Activated CD4-positive, alpha-beta T cell treated with anti-CD3 and anti-CD28 coated beads for 36 hours (primary cell): ENCODE measurements at regions not wholly inside any gene's neighbourhood (a gene's known extent, or its start where the extent isn't known, plus 50 kb on each side); places are given as distances from the start of the nearest gene placed in this dataset.

Experiments
- ATAC-seq: fragments of 200-7000 bp; cut with Tn5 transposase; one replicate; pipeline ENCODE4 v1.10.0; 2021; ENCODE audit warnings: mild to moderate bottlenecking, moderate library complexity
- CTCF ChIA-PET: fragments of 350-600 bp; sonication (Branson Sonifier 250); formaldehyde crosslinking; loops from one replicate; lab custom pipeline; 2021; ENCODE audit warnings: antibody characterized with exemption; lab: Charles Lee
- POLR2A ChIA-PET: fragments of 350-600 bp; sonication (Branson Sonifier 250); formaldehyde crosslinking; loops from one replicate; lab custom pipeline; 2021; ENCODE audit warnings: antibody characterized with exemption, inconsistent platforms; lab: Charles Lee
- DNase-seq: peaks from one replicate; pipeline ENCODE4 v3.0.0-alpha.2; 2020
- H3K27ac Mint-ChIP-seq: one replicate; pipeline ENCODE4 v1.8.0; 2021; ENCODE audit warnings: mixed read lengths
- H3K27me3 Mint-ChIP-seq: one replicate; pipeline ENCODE4 v1.8.0; 2021; ENCODE audit warnings: mixed read lengths
- H3K36me3 Mint-ChIP-seq: one replicate; pipeline ENCODE4 v1.8.0; 2021; ENCODE audit warnings: low read depth, mixed read lengths
- H3K4me1 Mint-ChIP-seq: one replicate; pipeline ENCODE4 v1.8.0; 2021; ENCODE audit warnings: mixed read lengths
- H3K4me3 Mint-ChIP-seq: one replicate; pipeline ENCODE4 v1.8.0; 2021; ENCODE audit warnings: mild to moderate bottlenecking, moderate library complexity, mixed read lengths
- H3K9me3 Mint-ChIP-seq: one replicate; pipeline ENCODE4 v1.8.0; 2021; ENCODE audit warnings: low read depth, mixed read lengths
- intact Hi-C, 2 experiments: fragments of 100-400 bp; cut with DNase I in 1 of 2; cut with micrococcal nuclease in 1 of 2; formaldehyde crosslinking; loops; one replicate each; pipeline versions ENCODE4 v1.14.2 to v1.15.1; 2022 to 2024; cut with DNase I, micrococcal nuclease

GRCh38 chr9:29319736-29320513 is 1746.6 kb upstream of the C9orf72 start:
- Mint-ChIP-seq H3K27ac (no peak overlapping the region), H3K9me3 (peaks cover 6% of the 10 kb centered on the region), H3K27me3 (no peaks in the 10 kb centered on the region), H3K36me3 (no peaks in the 10 kb centered on the region), H3K4me1 (no peaks in the 10 kb centered on the region), H3K4me3 (no peak overlapping the region)
- ATAC-seq (no peak), DNase-seq (no peak)
- CTCF ChIA-PET: interaction anchor here (1.0 kb wide), 1 partner anchor 54 kb away, joined by 3 read pairs; no protein-coding TSS in a partner anchor
- POLR2A ChIA-PET: no interaction called here
- intact Hi-C loops: no loop called here

- POLR2A ChIA-PET: no interaction called here
- intact Hi-C loops: no loop called here
- ATAC-seq (no peak), DNase-seq (no peak)
- Mint-ChIP-seq H3K9me3 (peaks cover 6% of the 10 kb centered on the region), H3K4me1 (no peaks in the 10 kb centered on the region), H3K36me3 (no peaks in the 10 kb centered on the region), H3K4me3 (no peak overlapping the region), H3K27ac (no peak overlapping the region), H3K27me3 (no peaks in the 10 kb centered on the region)
- CTCF ChIA-PET: no interaction called here
Observed at GRCh38 chr9:29322240-29322639, 1749.0 kb upstream of the C9orf72 start.

- Mint-ChIP-seq H3K9me3 (peaks cover 5% of the 10 kb centered on the region), H3K27me3 (no peaks in the 10 kb centered on the region), H3K4me1 (no peaks in the 10 kb centered on the region), H3K36me3 (no peaks in the 10 kb centered on the region), H3K4me3 (no peak overlapping the region), H3K27ac (no peak overlapping the region)
- CTCF ChIA-PET: no interaction called here
- DNase-seq (no peak), ATAC-seq (no peak)
- POLR2A ChIA-PET: no interaction called here
- intact Hi-C loops: no loop called here
Observed at GRCh38 chr9:29325894-29326293, 1752.6 kb upstream of the C9orf72 start.

GRCh38 chr9:29332789-29333188 is 1759.5 kb upstream of the C9orf72 start:
- no peak for ATAC-seq
- Mint-ChIP-seq H3K36me3 (no peaks in the 10 kb centered on the region), H3K9me3 (peaks cover 4% of the 10 kb centered on the region), H3K27me3 (no peaks in the 10 kb centered on the region), H3K27ac (no peak overlapping the region), H3K4me3 (no peak overlapping the region), H3K4me1 (no peaks in the 10 kb centered on the region)
- intact Hi-C loops: no loop called here
- DNase-seq: no peak
- CTCF ChIA-PET: no interaction called here
- POLR2A ChIA-PET: no interaction called here

- H3K27ac Mint-ChIP-seq: no peak overlapping the region
- intact Hi-C loops: no loop called here
- H3K27me3 Mint-ChIP-seq: no peaks in the 10 kb centered on the region
- ChIA-PET POLR2A (no interaction called here), CTCF (no interaction called here)
- H3K36me3 Mint-ChIP-seq: no peaks in the 10 kb centered on the region
- H3K9me3 Mint-ChIP-seq: peaks cover 2% of the 10 kb centered on the region
- no peaks in the 10 kb centered on the region for H3K4me1 Mint-ChIP-seq
- H3K4me3 Mint-ChIP-seq: no peak overlapping the region
- ATAC-seq (no peak), DNase-seq (no peak)
Observed at GRCh38 chr9:29336281-29336680, 1763.0 kb upstream of the C9orf72 start.

GRCh38 chr9:29339387-29339786 is 1766.1 kb upstream of the C9orf72 start:
- Mint-ChIP-seq H3K9me3 (no peaks in the 10 kb centered on the region), H3K36me3 (no peaks in the 10 kb centered on the region), H3K4me3 (no peak overlapping the region), H3K27ac (no peak overlapping the region), H3K27me3 (no peaks in the 10 kb centered on the region), H3K4me1 (no peaks in the 10 kb centered on the region)
- CTCF ChIA-PET: no interaction called here
- DNase-seq (no peak), ATAC-seq (no peak)
- intact Hi-C loops: no loop called here
- POLR2A ChIA-PET: no interaction called here

- Mint-ChIP-seq H3K27me3 (no peaks in the 10 kb centered on the region), H3K36me3 (no peaks in the 10 kb centered on the region), H3K4me3 (no peak overlapping the region), H3K9me3 (peaks cover 5% of the 10 kb centered on the region), H3K4me1 (no peaks in the 10 kb centered on the region), H3K27ac (no peak overlapping the region)
- CTCF ChIA-PET: no interaction called here
- no peak for DNase-seq
- POLR2A ChIA-PET: no interaction called here
- intact Hi-C loops: no loop called here
- ATAC-seq: no peak
Observed at GRCh38 chr9:29348999-29349398, 1775.7 kb upstream of the C9orf72 start.

- Mint-ChIP-seq H3K27ac (no peak overlapping the region), H3K27me3 (no peaks in the 10 kb centered on the region), H3K36me3 (no peaks in the 10 kb centered on the region), H3K4me3 (no peak overlapping the region), H3K4me1 (no peaks in the 10 kb centered on the region), H3K9me3 (peaks cover 3% of the 10 kb centered on the region)
- intact Hi-C loops: no loop called here
- ATAC-seq: no peak
- POLR2A ChIA-PET: no interaction called here
- no peak for DNase-seq
- CTCF ChIA-PET: no interaction called here
Observed at GRCh38 chr9:29389421-29389820, 1816.1 kb upstream of the C9orf72 start.

GRCh38 chr9:29390859-29391258 is 1817.6 kb upstream of the C9orf72 start:
- Mint-ChIP-seq H3K27ac (no peak overlapping the region), H3K9me3 (peaks cover 1% of the 10 kb centered on the region), H3K4me3 (no peak overlapping the region), H3K27me3 (no peaks in the 10 kb centered on the region), H3K4me1 (no peaks in the 10 kb centered on the region), H3K36me3 (no peaks in the 10 kb centered on the region)
- DNase-seq (no peak), ATAC-seq (no peak)
- POLR2A ChIA-PET: no interaction called here
- CTCF ChIA-PET: no interaction called here
- intact Hi-C loops: no loop called here

GRCh38 chr9:29393064-29393463 is 1819.8 kb upstream of the C9orf72 start:
- ChIA-PET POLR2A (no interaction called here), CTCF (no interaction called here)
- H3K36me3 Mint-ChIP-seq: no peaks in the 10 kb centered on the region
- H3K9me3 Mint-ChIP-seq: peaks cover 1% of the 10 kb centered on the region
- H3K27ac Mint-ChIP-seq: no peak overlapping the region
- H3K4me1 Mint-ChIP-seq: no peaks in the 10 kb centered on the region
- no peak for DNase-seq
- H3K4me3 Mint-ChIP-seq: no peak overlapping the region
- H3K27me3 Mint-ChIP-seq: no peaks in the 10 kb centered on the region
- ATAC-seq: no peak
- intact Hi-C loops: no loop called here

GRCh38 chr9:29394855-29395254 is 1821.6 kb upstream of the C9orf72 start:
- no peak for DNase-seq

GRCh38 chr9:29397148-29397547 is 1823.9 kb upstream of the C9orf72 start:
- POLR2A ChIA-PET: no interaction called here
- DNase-seq (no peak), ATAC-seq (no peak)
- Mint-ChIP-seq H3K4me1 (no peaks in the 10 kb centered on the region), H3K9me3 (no peaks in the 10 kb centered on the region), H3K36me3 (no peaks in the 10 kb centered on the region), H3K27ac (no peak overlapping the region), H3K27me3 (no peaks in the 10 kb centered on the region), H3K4me3 (no peak overlapping the region)
- CTCF ChIA-PET: no interaction called here
- intact Hi-C loops: no loop called here

More at GRCh38 chr9:29394855-29395254, 1821.6 kb upstream of the C9orf72 start:
- no peaks in the 10 kb centered on the region for H3K4me1 Mint-ChIP-seq
- intact Hi-C loops: no loop called here
- H3K27me3 Mint-ChIP-seq: no peaks in the 10 kb centered on the region
- H3K36me3 Mint-ChIP-seq: no peaks in the 10 kb centered on the region
- ChIA-PET POLR2A (no interaction called here), CTCF (no interaction called here)
- H3K4me3 Mint-ChIP-seq: no peak overlapping the region
- H3K27ac Mint-ChIP-seq: no peak overlapping the region
- peaks cover 1% of the 10 kb centered on the region for H3K9me3 Mint-ChIP-seq
- no peak for ATAC-seq
